IMR-90 (cell line): ENCODE measurements at regions not wholly inside any gene's neighbourhood (a gene's known extent, or its start where the extent isn't known, plus 50 kb on each side); places are given as distances from the start of the nearest gene placed in this dataset.
A peak's percentile ranks its signal among the peaks of the same experiment; 100 is the strongest.

ENCODE experiments used
- ATAC-seq: fragments of 200-7000 bp; cut with Tn5 transposase; 2 replicates; pipeline ENCODE4 v1.9.1; 2020; ENCODE audit warnings: low read depth, mild to moderate bottlenecking, moderate library complexity
- BruUV-seq: library from RNA; stranded (reverse); fragments of 400-500 nt; replicated peaks from 2 replicates; lab custom pipeline; 2021; lab: Mats Ljungman, UMichigan
- CTCF ChIA-PET: fragments of 300-600 bp; formaldehyde crosslinking; extraction: SDS; loops from one replicate; lab custom pipeline; 2021; ENCODE audit warnings: antibody characterized with exemption; lab: Yijun Ruan, JAX
- POLR2A ChIA-PET: fragments of 300-600 bp; sonication (Branson Sonifier 250); formaldehyde crosslinking; loops from one replicate; lab custom pipeline; 2022; ENCODE audit warnings: antibody characterized with exemption; ENCODE audit not compliant: unreplicated experiment; lab: Charles Lee
- DNase-seq: peaks from one replicate; pipeline ENCODE4 v3.0.0; 2013
- H2AFZ ChIP-seq: replicated peaks from 2 replicates; pipeline ENCODE3; 2013; ENCODE audit warnings: low read length, mild to moderate bottlenecking; ENCODE audit not compliant: poor library complexity
- H2AK5ac ChIP-seq: 2 replicates; pipeline ENCODE4 v1.6.1; 2013; ENCODE audit warnings: low read depth, low read length, inconsistent platforms
- H2AK9ac ChIP-seq: replicated peaks from 2 replicates; pipeline ENCODE3; 2013; ENCODE audit warnings: mild to moderate bottlenecking, low read depth, low read length, moderate library complexity; ENCODE audit not compliant: poor library complexity
- H2BK120ac ChIP-seq: 2 replicates; pipeline ENCODE4 v1.6.1; 2013; ENCODE audit warnings: low read depth, low read length, inconsistent platforms
- H2BK15ac ChIP-seq: 3 replicates; pipeline ENCODE4 v1.6.1; 2013; ENCODE audit warnings: low read depth, low read length, inconsistent platforms
- H2BK20ac ChIP-seq: 2 replicates; pipeline ENCODE4 v1.6.1; 2013; ENCODE audit warnings: low read depth, mild to moderate bottlenecking, inconsistent platforms, low read length, moderate library complexity
- H2BK5ac ChIP-seq: 2 replicates; pipeline ENCODE4 v1.6.1; 2013; ENCODE audit warnings: mild to moderate bottlenecking, low read depth, low read length, inconsistent platforms; ENCODE audit not compliant: poor library complexity, severe bottlenecking
- H3K14ac ChIP-seq: replicated peaks from 2 replicates; pipeline ENCODE4 v1.6.1; 2013; ENCODE audit warnings: low read depth, low read length, inconsistent platforms
- H3K18ac ChIP-seq: 2 replicates; pipeline ENCODE4 v1.6.1; 2013; ENCODE audit warnings: low read depth, low read length, control low read depth
- H3K23ac ChIP-seq: 2 replicates; pipeline ENCODE4 v1.6.1; 2013; ENCODE audit warnings: low read depth, low read length, inconsistent platforms
- H3K27ac ChIP-seq: 2 replicates; pipeline ENCODE4 v1.5.1; 2013; ENCODE audit warnings: mild to moderate bottlenecking, control low read depth, low read length; ENCODE audit not compliant: insufficient read depth
- H3K27me3 ChIP-seq: 2 replicates; pipeline ENCODE4 v1.6.1; 2013; ENCODE audit warnings: low read length; ENCODE audit not compliant: control insufficient read depth, insufficient read depth
- H3K36me3 ChIP-seq: 2 replicates; pipeline ENCODE4 v1.6.1; 2013; ENCODE audit warnings: low read length, mixed read lengths; ENCODE audit not compliant: control insufficient read depth, insufficient read depth
- H3K4ac ChIP-seq: 2 replicates; pipeline ENCODE4 v1.6.1; 2013; ENCODE audit warnings: low read depth, low read length, inconsistent platforms
- H3K4me1 ChIP-seq: 2 replicates; pipeline ENCODE4 v1.6.1; 2013; ENCODE audit warnings: low read length, mixed read lengths; ENCODE audit not compliant: control insufficient read depth, insufficient read depth
- H3K4me2 ChIP-seq: 2 replicates; pipeline ENCODE4 v1.6.1; 2013; ENCODE audit warnings: low read depth, mild to moderate bottlenecking, control low read depth, low read length, moderate library complexity
- H3K4me3 ChIP-seq: 2 replicates; pipeline ENCODE4 v1.5.1; 2013; ENCODE audit warnings: low read depth, mild to moderate bottlenecking, control low read depth, low read length, moderate library complexity; ENCODE audit not compliant: insufficient read depth
- H3K56ac ChIP-seq: 2 replicates; pipeline ENCODE4 v1.6.1; 2013; ENCODE audit warnings: low read length, inconsistent platforms; ENCODE audit not compliant: insufficient read depth; ENCODE audit errors: extremely low read depth
- H3K79me1 ChIP-seq, 2 experiments: 2 replicates each; pipeline ENCODE4 v1.6.1; 2013; ENCODE audit warnings: low read length in 2 of 2, inconsistent platforms in 1 of 2, low read depth in 1 of 2
- H3K9ac ChIP-seq: 2 replicates; pipeline ENCODE4 v1.6.1; 2013; ENCODE audit warnings: low read depth, low read length, control low read depth
- H3K9me1 ChIP-seq: 2 replicates; pipeline ENCODE4 v1.6.1; 2013; ENCODE audit warnings: low read length, inconsistent platforms; ENCODE audit not compliant: insufficient read depth
- H3K9me3 ChIP-seq: 2 replicates; pipeline ENCODE4 v1.6.1; 2013; ENCODE audit warnings: low read length; ENCODE audit not compliant: control insufficient read depth, insufficient read depth
- H4K20me1 ChIP-seq: 2 replicates; pipeline ENCODE4 v1.6.1; 2013; ENCODE audit warnings: low read length, inconsistent platforms; ENCODE audit not compliant: insufficient read depth
- H4K5ac ChIP-seq: 2 replicates; pipeline ENCODE4 v1.6.1; 2013; ENCODE audit warnings: mild to moderate bottlenecking, low read depth, low read length, control low read depth
- H4K8ac ChIP-seq, 2 experiments: 2 replicates each; pipeline ENCODE4 v1.6.1; 2013; ENCODE audit warnings: low read depth in 2 of 2, low read length in 2 of 2, control low read depth in 1 of 2, inconsistent platforms in 1 of 2
- H4K91ac ChIP-seq: 2 replicates; pipeline ENCODE4 v1.6.1; 2013; ENCODE audit warnings: low read depth, low read length, inconsistent platforms; ENCODE audit not compliant: insufficient read depth
- CEBPB ChIP-seq: IDR thresholded peaks from 2 replicates; pipeline ENCODE4 v1.6.1; 2012; ENCODE audit warnings: low read depth, low read length, improper control_type of control experiment
- FOS ChIP-seq: fragments of 150-350 bp; IDR thresholded peaks from 2 replicates; pipeline ENCODE4 v1.6.1; 2016; ENCODE audit warnings: low read depth, low read length
- WGBS, 2 experiments: methylation state at CpG; one replicate each; pipeline versions ENCODE4 v1.1.5 to v1.1.7; 2013; ENCODE audit warnings: missing lambda C conversion rate in 2 of 2; ENCODE audit not compliant: insufficient read length in 1 of 2; ENCODE audit errors: extremely low coverage in 2 of 2; 5-methylcytosine and 5-hydroxymethylcytosine counted together
- dilution Hi-C: fragments of 300-500 bp; cut with HindIII; formaldehyde crosslinking; loops from one replicate; pipeline ENCODE4 v1.14.3; 2018; ENCODE audit warnings: low sequenced_read_pairs; ENCODE audit not compliant: unreplicated experiment
- in situ Hi-C: fragments of 300-500 bp; cut with MboI; formaldehyde crosslinking; loops from 3 replicates; pipeline ENCODE4 v1.14.3; 2019; ENCODE audit warnings: low sequenced_read_pairs, inconsistent platforms, mixed read lengths
- intact Hi-C: fragments of 100-400 bp; cut with micrococcal nuclease; formaldehyde crosslinking; loops from 2 replicates; pipeline ENCODE4 v1.10.0; 2022

- H3K9me1 ChIP-seq: peaks cover 6% of the 10 kb centered on the region; the same call in 1 of the 2 replicates
- H2AFZ ChIP-seq: peak overlapping the region; percentile 33
- peak overlapping the region; percentile 3; the same call in 1 of the 2 replicates for H3K4me2 ChIP-seq
- peak overlapping the region; percentile 74 for H3K14ac ChIP-seq
- peak overlapping the region; percentile 29; the same call in 1 of the 2 replicates for H2AK5ac ChIP-seq
- 0 out of 2 replicates have a peak overlapping the region, but pooled peaks have one; percentile 7 for H3K56ac ChIP-seq
- H2BK15ac ChIP-seq: peak overlapping the region; percentile 75; the same call in 2 of the 3 replicates
- H4K20me1 ChIP-seq: no peaks in the 10 kb centered on the region
- H3K9me3 ChIP-seq: no peaks in the 10 kb centered on the region
- peaks cover 0 to 11% of the 10 kb centered on the region in 2 experiments; a peak in 2 of 4 replicates for H3K79me1 ChIP-seq
- peak overlapping the region; percentile 56 to 86 for H4K8ac ChIP-seq
- POLR2A ChIA-PET: no interaction called here
- peak overlapping the region; percentile 73 for H3K18ac ChIP-seq
- peak overlapping the region; percentile 91 for H3K4ac ChIP-seq
- H2BK5ac ChIP-seq: peak overlapping the region; percentile 59
- TF ChIP-seq CEBPB (peak; percentile 97), FOS (no peak)
- dilution Hi-C loops (no loop called here), in situ Hi-C loops (no loop called here), intact Hi-C loops (loop anchor here (5.0 to 10.0 kb wide), 2 partner anchors 543 to 986 kb away; no protein-coding TSS in a partner anchor)
- no peaks in the 10 kb centered on the region for H3K27me3 ChIP-seq
- H4K91ac ChIP-seq: peak overlapping the region; percentile 37
- peak; percentile 85 for DNase-seq
- H3K9ac ChIP-seq: no peak overlapping the region
- H3K27ac ChIP-seq: peak overlapping the region; percentile 45
- BruUV-seq: no TSS peak
- CTCF ChIA-PET: interaction anchor here (0.7 kb wide), 1 partner anchor 97 kb away, joined by 3 read pairs; no protein-coding TSS in a partner anchor
- peak overlapping the region; percentile 71 for H3K23ac ChIP-seq
- peak overlapping the region; percentile 77 for H2BK120ac ChIP-seq
- ATAC-seq: peak; percentile 59
- peak overlapping the region; percentile 57 for H4K5ac ChIP-seq
- 17% methylated on average over 1 of the region's 1 CpG; no CpG with 5 or more reads in 1 of the 2 experiments for WGBS, 2 experiments
- peaks cover 12% of the 10 kb centered on the region for H3K4me1 ChIP-seq
- no peaks in the 10 kb centered on the region for H3K36me3 ChIP-seq
- no peak overlapping the region for H3K4me3 ChIP-seq
- peak overlapping the region; percentile 87 for H2BK20ac ChIP-seq
- H2AK9ac ChIP-seq: peak overlapping the region; percentile 74
Measured at GRCh38 chr2:226660526-226660925, 139.1 kb downstream of the IRS1 start.
